ENCODE measurements at regions not wholly inside any gene's neighbourhood (a gene's known extent, or its start where the extent isn't known, plus 50 kb on each side); places are given as distances from the start of the nearest gene placed in this dataset.

DNA sequence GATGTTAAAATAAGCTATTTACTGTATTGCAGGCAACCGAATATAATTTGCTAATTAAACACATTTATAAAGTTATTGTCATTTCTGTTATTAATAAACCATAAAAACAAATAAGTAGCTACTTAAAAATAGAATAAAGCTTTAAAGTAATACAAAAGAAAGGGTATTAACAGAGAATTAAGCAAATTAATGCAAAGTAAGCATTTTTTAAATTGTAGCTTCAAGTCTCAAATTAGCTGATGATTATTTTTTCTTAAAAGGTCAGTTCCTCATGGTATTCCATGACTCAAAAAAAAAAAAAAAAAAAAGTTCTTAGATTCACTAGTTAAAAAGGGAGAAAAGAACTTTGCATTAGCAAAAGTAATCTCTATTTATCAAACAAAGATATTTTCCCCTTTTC lies 292.5 kb downstream of the SLITRK1 start:
- DNase-seq, result no peak

DNA sequence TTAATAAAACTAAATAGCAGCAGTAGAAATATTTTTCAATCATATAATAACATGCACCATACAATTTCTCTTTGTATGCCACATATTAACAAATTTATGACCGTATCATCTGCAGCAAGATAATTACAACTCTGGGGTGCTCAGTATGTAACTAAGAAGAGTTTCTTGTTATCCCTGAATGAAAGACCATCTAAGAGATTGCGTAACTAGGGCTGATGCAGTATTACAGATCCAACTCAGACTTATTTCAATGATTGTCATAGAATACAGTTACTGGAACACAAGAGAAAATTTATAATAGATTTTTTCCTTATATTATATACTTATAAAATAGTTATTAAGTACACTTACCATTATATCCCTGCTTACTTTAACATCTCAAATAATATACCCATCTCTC lies 305.1 kb downstream of the SLITRK1 start:
- no peak for DNase-seq

DNA sequence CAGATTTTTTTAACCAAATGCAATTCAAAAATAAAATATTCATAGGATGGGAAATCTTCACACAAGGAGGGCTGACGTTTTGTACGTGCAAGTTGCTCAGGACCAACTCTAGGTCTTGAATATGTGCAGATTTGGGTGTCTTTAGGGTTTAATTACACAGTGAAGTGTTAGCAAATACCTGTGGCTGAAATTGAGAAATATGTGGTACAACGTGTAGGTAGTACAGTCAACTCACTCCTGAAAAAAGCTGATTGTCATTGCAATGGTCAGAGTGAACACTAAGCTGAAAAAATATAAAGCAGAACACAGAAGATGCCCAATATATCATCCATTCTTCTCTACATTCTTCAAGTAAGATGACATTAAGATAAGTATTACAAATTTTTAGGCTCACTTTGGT lies 314.3 kb downstream of the SLITRK1 start:
- no peak for DNase-seq

DNA sequence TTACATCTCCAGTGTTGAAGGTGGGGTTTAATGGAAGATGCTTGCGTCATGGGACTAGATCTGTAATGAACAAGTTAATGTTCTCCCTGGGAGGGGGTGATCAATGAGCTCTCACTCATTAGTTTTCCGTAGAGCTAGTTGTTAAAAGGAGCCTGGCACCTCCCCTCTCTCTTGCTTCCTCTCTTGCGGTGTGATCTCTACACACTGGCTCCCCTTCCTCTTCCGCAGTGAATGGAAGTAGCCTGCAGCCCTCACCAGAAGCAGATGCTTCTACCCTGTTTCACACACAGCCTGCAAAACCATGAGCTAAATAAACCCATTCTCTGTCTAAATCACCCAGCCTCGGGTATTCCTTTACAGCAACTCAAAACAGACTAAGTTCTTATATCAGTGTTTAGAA lies 318.8 kb downstream of the SLITRK1 start:
- DNase-seq, result no peak

- DNase-seq, result no peak
These were observed 324.4 kb downstream of the SLITRK1 start for GRCh38 chr13:83557845-83558244.

DNA sequence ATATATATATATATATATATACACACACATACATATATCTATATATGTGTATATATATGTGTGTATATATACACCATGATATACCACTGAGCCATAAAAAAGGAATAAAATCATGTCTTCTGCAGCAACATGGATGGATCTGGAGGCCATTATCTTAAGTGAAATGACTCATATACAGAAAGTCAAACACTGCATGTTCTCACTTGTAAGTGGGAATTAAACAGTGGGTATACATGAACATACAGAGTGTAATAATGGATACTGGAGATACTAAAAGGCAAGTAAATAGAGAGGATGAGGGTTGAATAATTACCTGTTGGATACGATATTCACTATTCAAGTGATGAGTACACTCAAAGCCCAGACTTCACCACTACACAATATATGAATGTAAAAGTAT lies 332.6 kb downstream of the SLITRK1 start:
- DNase-seq, result no peak

GRCh38 chr13:83547043-83547442 lies 335.2 kb downstream of the SLITRK1 start:
- DNase-seq, result no peak

DNA sequence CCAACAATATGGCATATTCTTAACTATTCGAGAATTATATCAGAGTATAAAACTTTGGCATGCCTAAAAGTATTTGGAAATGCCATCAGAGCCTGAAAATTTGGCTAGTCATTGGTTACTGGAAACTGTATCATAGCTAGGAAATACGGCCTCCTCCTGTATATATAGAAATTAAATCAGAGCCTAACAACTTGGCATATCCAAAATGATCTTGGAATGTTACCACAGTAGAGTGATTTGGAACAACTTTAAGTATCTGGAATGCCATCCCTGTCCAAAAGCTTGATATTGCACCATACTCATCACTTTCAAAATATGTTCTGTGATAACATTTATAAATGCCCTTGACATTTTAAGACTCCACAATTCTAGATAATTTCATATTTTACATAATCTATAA lies 335.8 kb downstream of the SLITRK1 start:
- DNase-seq, result no peak

GRCh38 chr13:83538636-83539035 lies 343.6 kb downstream of the SLITRK1 start:
- no peak for DNase-seq

DNA sequence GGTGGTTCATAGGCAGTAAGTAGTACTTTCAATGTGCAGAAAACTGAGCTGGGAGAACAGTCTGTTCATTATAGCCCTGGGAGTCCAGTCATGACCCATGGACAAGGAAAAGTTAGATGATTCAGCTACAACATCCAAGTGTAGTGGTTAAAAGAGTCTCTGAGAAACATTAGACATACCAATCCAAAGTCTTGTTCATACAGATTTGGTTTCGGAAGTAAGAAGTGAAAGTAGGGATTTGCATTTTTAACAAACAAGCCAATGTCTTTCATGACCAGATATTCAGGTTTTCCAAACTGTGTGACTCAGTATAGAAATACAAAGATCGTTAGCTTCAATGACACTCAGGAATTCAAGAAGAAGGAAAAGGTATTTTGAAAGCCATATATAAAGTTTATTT lies 345.3 kb downstream of the SLITRK1 start:
- DNase-seq, result no peak

DNA sequence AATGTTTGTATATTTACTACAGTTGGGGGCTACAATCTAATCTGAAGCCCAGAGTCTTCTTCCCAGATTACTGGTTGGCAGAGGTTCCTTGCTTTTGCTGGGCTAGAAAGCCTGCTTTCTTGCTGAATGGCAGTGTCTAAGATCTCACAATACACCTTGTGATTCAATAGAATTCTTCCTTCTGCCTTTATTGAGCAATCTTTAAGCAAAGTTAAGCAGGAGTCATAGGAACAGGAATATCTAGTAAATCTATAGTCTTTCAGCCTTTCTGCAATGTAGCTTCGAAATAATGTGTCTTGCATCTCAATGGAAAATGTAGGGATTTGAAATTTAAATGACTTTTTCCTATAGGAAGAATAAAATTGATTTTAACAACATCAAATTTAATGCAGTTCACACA lies 346.1 kb downstream of the SLITRK1 start:
- no peak for DNase-seq

DNA sequence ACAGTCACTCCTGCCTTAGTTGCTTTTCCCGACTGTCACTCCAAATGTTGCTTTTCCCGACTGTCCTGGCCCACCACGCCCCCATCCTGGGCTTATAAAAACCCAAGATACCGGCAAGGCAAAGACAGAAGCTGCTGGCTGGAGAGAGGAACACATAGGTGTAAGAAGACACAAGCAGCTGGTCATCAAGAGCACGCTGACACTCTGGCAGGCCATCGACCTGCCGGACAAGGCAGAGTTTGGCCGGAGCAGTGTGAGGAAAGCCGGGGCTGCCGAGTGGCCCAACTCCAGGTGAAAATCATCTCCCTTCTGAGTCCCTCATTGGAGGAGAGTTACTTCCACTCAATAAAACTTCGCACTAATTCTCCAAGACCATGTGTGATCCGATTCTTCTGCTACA lies 349.5 kb downstream of the SLITRK1 start:
- no peak for DNase-seq

- DNase-seq, result no peak
These were observed 351.3 kb downstream of the SLITRK1 start for GRCh38 chr13:83531022-83531421.

DNA sequence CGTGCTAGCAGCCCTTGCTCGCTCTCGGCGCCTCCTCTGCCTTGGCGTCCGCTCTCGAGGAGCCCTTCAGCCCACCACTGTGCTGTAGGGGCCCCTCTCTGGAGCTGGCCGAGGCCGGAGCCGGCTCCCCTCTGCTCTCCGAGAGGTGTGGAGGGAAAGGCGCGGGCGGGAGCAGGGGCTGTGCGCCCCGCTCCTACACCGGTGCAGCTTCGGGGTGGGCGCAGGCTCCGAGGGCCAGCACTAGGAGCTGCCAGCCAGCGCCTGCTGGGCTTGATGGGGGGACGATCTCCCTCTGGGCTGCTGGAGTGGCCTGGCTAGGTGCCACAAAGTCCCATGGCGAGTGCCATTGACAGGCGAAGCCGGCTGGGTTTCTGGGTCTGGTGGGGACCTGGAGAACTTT lies 365.5 kb downstream of the SLITRK1 start:
- no peak for DNase-seq

- no peak for DNase-seq
These were observed 366.8 kb downstream of the SLITRK1 start for GRCh38 chr13:83515268-83516015.

- DNase-seq, result no peak
These were observed 373.4 kb downstream of the SLITRK1 start for GRCh38 chr13:83508771-83509301.

- DNase-seq, result no peak
These were observed 378.9 kb downstream of the SLITRK1 start for GRCh38 chr13:83503424-83503823.

DNA sequence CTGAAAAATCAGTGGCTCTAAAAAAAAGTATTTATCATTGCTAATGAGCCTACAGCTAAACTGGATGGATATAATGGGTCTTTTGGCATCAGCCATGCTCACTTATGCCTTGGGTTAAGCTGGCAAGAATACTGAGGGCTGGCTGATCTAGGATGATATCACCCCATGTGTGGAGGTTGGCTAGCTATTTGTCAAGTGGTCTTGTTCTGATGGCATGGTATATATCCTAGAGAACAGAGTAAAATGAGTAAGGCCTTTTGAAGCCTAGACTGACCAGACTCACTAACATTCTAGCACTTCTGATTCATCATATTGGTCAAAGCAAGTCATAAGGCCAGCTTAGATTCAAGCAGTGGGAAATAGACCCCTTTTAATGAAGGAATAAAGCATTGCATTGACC lies 383.0 kb downstream of the SLITRK1 start:
- DNase-seq, result no peak

DNA sequence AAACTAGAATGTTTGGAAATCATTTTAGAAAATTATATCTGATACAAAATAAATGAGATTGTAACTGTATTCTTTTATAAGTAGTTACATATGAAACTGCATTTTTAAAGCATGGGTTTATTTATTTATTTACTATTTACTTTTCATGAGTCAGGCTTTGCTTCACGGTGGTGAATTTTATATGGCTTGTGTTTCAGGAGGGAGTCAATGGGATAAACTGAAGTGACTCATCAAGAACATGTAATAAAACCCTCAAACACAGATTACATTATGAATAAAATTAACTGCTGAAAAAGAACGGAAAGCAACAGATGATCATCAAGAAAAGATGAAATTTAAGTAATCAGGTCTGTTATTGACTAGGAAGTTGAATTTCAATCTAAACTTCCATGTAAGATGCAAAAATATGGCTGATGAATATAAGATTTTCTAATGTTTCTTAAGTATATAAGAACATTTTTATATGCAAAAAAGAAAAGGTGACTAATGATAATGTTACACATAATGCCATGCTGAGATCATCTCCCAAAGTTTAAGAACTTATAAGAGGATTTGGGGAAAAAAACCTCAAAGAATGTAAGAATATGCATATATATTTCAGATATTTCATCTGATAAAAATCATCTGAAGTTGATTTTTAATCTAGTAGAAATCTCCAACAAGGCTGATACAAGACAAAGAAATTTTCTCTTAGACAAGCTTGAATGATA lies 383.6 kb downstream of the SLITRK1 start:
- DNase-seq, result no peak

DNA sequence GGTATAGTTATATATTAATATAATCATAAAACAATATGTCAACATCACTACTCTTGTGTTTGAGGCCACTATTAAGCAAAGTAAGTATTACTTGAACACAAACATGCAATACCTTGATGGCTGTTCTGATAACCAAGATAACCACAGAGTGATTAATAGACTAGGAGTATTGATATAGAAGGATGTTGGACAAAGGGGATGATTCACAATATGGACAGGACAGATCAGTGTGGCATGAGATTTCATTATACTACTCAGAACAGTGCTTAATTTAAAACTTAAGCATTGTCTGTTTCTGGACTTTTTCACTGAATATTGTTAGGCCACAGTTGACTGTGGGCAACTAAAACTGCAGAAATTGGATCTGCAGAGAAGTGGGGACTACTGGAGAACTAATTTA lies 384.2 kb downstream of the SLITRK1 start:
- DNase-seq, result no peak

DNA sequence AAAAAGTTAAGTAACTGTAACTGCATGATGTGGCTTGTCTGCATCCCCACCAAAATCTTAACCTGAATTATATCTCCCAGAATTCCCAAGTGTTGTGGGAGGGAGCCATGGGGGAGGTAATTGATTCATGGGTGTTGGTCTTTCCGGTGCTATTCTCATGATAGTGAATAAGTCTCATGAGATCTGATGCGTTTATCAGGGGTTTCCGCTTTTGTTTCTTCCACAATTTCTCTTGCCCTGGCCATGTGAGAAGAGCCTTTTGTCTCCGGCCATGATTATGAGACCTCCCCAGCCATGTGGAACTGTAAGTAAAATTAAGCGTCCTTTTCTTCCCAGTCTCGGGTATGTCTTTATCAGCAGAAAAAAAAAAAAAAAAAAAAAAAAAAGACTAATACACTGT lies 385.8 kb downstream of the SLITRK1 start:
- no peak for DNase-seq

GRCh38 chr13:83485101-83485500 lies 397.2 kb downstream of the SLITRK1 start:
- DNase-seq, result no peak

- DNase-seq, result no peak
These were observed 411.3 kb downstream of the SLITRK1 start for GRCh38 chr13:83471011-83471410.

GRCh38 chr13:83470133-83470797 lies 412.0 kb downstream of the SLITRK1 start:
- no peak for DNase-seq
